HEK293 (cell line): ENCODE measurements at regions not wholly inside any gene's neighbourhood (a gene's known extent, or its start where the extent isn't known, plus 50 kb on each side); places are given as distances from the start of the nearest gene placed in this dataset.

Experiments used
- BCL6B ChIP-seq: fragments of 450-650 bp; formaldehyde crosslinking; IDR thresholded peaks from 2 replicates; pipeline ENCODE4 v1.5.1; 2017; ENCODE audit warnings: missing biosample characterization, missing genetic modification characterization
- FEZF1 ChIP-seq: fragments of 450-650 bp; formaldehyde crosslinking; IDR thresholded peaks from 2 replicates; pipeline ENCODE4 v1.5.1; 2016; ENCODE audit warnings: missing biosample characterization, missing genetic modification characterization
- HIC1 ChIP-seq: fragments of 450-650 bp; formaldehyde crosslinking; IDR thresholded peaks from 2 replicates; pipeline ENCODE4 v1.5.1; 2016; ENCODE audit warnings: missing biosample characterization, missing genetic modification characterization
- INSM2 ChIP-seq: fragments of 450-650 bp; formaldehyde crosslinking; IDR thresholded peaks from 2 replicates; pipeline ENCODE4 v1.5.1; 2016; ENCODE audit warnings: missing biosample characterization, missing genetic modification characterization
- KLF7 ChIP-seq: fragments of 450-650 bp; formaldehyde crosslinking; IDR thresholded peaks from 2 replicates; pipeline ENCODE4 v1.5.1; 2016; ENCODE audit warnings: missing biosample characterization, missing genetic modification characterization, borderline replicate concordance
- PRDM4 ChIP-seq: fragments of 450-650 bp; formaldehyde crosslinking; IDR thresholded peaks from 2 replicates; pipeline ENCODE4 v1.5.1; 2017; ENCODE audit warnings: missing biosample characterization, missing genetic modification characterization
- WT1 ChIP-seq: fragments of 450-650 bp; formaldehyde crosslinking; IDR thresholded peaks from 2 replicates; pipeline ENCODE4 v1.5.1; 2016; ENCODE audit warnings: missing biosample characterization, missing genetic modification characterization
- ZFP3 ChIP-seq: fragments of 450-650 bp; formaldehyde crosslinking; IDR thresholded peaks from 2 replicates; pipeline ENCODE4 v1.5.1; 2016; ENCODE audit warnings: low read depth, missing biosample characterization, missing genetic modification characterization
- ZFP37 ChIP-seq: fragments of 450-650 bp; formaldehyde crosslinking; IDR thresholded peaks from 2 replicates; pipeline ENCODE4 v1.5.1; 2016; ENCODE audit warnings: missing biosample characterization, missing genetic modification characterization
- ZFP69B ChIP-seq: fragments of 450-650 bp; formaldehyde crosslinking; IDR thresholded peaks from 2 replicates; pipeline ENCODE4 v1.5.1; 2016; ENCODE audit warnings: missing biosample characterization, missing genetic modification characterization
- ZNF121 ChIP-seq: fragments of 450-650 bp; formaldehyde crosslinking; IDR thresholded peaks from 2 replicates; pipeline ENCODE4 v1.5.1; 2016; ENCODE audit warnings: missing biosample characterization, missing genetic modification characterization
- ZNF132 ChIP-seq: fragments of 450-650 bp; formaldehyde crosslinking; IDR thresholded peaks from 2 replicates; pipeline ENCODE4 v1.5.1; 2017; ENCODE audit warnings: missing biosample characterization, missing genetic modification characterization, borderline replicate concordance
- ZNF140 ChIP-seq: fragments of 450-650 bp; formaldehyde crosslinking; IDR thresholded peaks from 2 replicates; pipeline ENCODE4 v1.5.1; 2016; ENCODE audit warnings: missing biosample characterization, missing genetic modification characterization
- ZNF155 ChIP-seq: fragments of 450-650 bp; formaldehyde crosslinking; IDR thresholded peaks from 2 replicates; pipeline ENCODE4 v1.5.1; 2016; ENCODE audit warnings: missing biosample characterization, missing genetic modification characterization
- ZNF2 ChIP-seq: fragments of 450-650 bp; formaldehyde crosslinking; IDR thresholded peaks from 2 replicates; pipeline ENCODE4 v1.5.1; 2016; ENCODE audit warnings: missing biosample characterization, missing genetic modification characterization
- ZNF239 ChIP-seq: fragments of 450-650 bp; formaldehyde crosslinking; IDR thresholded peaks from 2 replicates; pipeline ENCODE4 v1.5.1; 2016; ENCODE audit warnings: missing biosample characterization, missing genetic modification characterization
- ZNF292 ChIP-seq: fragments of 450-650 bp; formaldehyde crosslinking; IDR thresholded peaks from 2 replicates; pipeline ENCODE4 v1.5.1; 2016; ENCODE audit warnings: low read depth, missing biosample characterization, missing genetic modification characterization, borderline replicate concordance
- ZNF394 ChIP-seq: fragments of 450-650 bp; formaldehyde crosslinking; IDR thresholded peaks from 2 replicates; pipeline ENCODE4 v1.5.1; 2016; ENCODE audit warnings: missing biosample characterization, missing genetic modification characterization, mild to moderate bottlenecking, moderate library complexity, borderline replicate concordance
- ZNF521 ChIP-seq: fragments of 450-650 bp; formaldehyde crosslinking; IDR thresholded peaks from 2 replicates; pipeline ENCODE4 v1.5.1; 2017; ENCODE audit warnings: missing biosample characterization, mild to moderate bottlenecking, missing genetic modification characterization
- ZNF548 ChIP-seq: fragments of 450-650 bp; formaldehyde crosslinking; IDR thresholded peaks from 2 replicates; pipeline ENCODE4 v1.5.1; 2016; ENCODE audit warnings: missing biosample characterization, missing genetic modification characterization
- ZNF549 ChIP-seq: fragments of 450-650 bp; IDR thresholded peaks from 2 replicates; pipeline ENCODE4 v1.5.1; 2018; ENCODE audit warnings: missing biosample characterization, missing genetic modification characterization, mild to moderate bottlenecking, inconsistent platforms, moderate library complexity
- ZNF561 ChIP-seq: fragments of 450-650 bp; IDR thresholded peaks from 2 replicates; pipeline ENCODE4 v1.5.1; 2018; ENCODE audit warnings: missing biosample characterization, missing genetic modification characterization, borderline replicate concordance
- ZNF571 ChIP-seq: fragments of 450-650 bp; formaldehyde crosslinking; IDR thresholded peaks from 2 replicates; pipeline ENCODE4 v1.5.0; 2017; ENCODE audit warnings: missing biosample characterization, missing genetic modification characterization
- ZNF701 ChIP-seq: fragments of 450-650 bp; formaldehyde crosslinking; IDR thresholded peaks from 2 replicates; pipeline ENCODE4 v1.5.1; 2016; ENCODE audit warnings: missing biosample characterization, missing genetic modification characterization
- TF ChIP-seq, protein P1 (sequence below): fragments of 450-650 bp; formaldehyde crosslinking; IDR thresholded peaks from 2 replicates; pipeline ENCODE4; 2016; ENCODE audit warnings: missing biosample characterization, missing genetic modification characterization
- TF ChIP-seq, protein P2 (sequence below): fragments of 450-650 bp; IDR thresholded peaks from 2 replicates; pipeline ENCODE4 v1.5.1; 2018; ENCODE audit warnings: missing biosample characterization, mild to moderate bottlenecking, missing genetic modification characterization
- TF ChIP-seq, protein P3 (sequence below): IDR thresholded peaks from 2 replicates; pipeline ENCODE4 v1.6.1; 2011; ENCODE audit warnings: mild to moderate bottlenecking, low read depth, low read length, borderline replicate concordance

- TF ChIP-seq, protein P1, sequence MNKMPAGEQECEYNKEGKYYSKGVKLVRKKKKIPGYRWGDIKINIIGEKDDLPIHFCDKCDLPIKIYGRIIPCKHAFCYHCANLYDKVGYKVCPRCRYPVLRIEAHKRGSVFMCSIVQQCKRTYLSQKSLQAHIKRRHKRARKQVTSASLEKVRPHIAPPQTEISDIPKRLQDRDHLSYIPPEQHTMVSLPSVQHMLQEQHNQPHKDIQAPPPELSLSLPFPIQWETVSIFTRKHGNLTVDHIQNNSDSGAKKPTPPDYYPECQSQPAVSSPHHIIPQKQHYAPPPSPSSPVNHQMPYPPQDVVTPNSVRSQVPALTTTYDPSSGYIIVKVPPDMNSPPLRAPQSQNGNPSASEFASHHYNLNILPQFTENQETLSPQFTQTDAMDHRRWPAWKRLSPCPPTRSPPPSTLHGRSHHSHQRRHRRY (tag by site-specific recombination) = no peak
- TF ChIP-seq KLF7 (tag by site-specific recombination) (no peak), ZNF521 (tag by site-specific recombination) (0 out of 2 replicates have a peak, but pooled peaks have one; percentile 52), ZNF155 (0 out of 2 replicates have a peak, but pooled peaks have one; percentile 55), ZFP69B (tag by site-specific recombination) (peak; percentile 16; the same call in 1 of the 2 replicates), FEZF1 (tag by site-specific recombination) (peak; percentile 57), ZNF292 (tag by site-specific recombination) (no peak), PRDM4 (no peak), ZNF548 (tag by site-specific recombination) (0 out of 2 replicates have a peak, but pooled peaks have one; percentile 9), ZNF2 (tag by site-specific recombination) (peak; percentile 48; the same call in 1 of the 2 replicates), ZNF394 (tag by site-specific recombination) (no peak), ZNF121 (no peak), INSM2 (tag by site-specific recombination) (peak; percentile 59; the same call in 1 of the 2 replicates), BCL6B (tag by site-specific recombination) (no peak), ZNF132 (no peak), ZNF701 (tag by site-specific recombination) (no peak), ZNF140 (tag by site-specific recombination) (no peak), ZFP3 (tag by site-specific recombination) (no peak), ZNF549 (tag by site-specific recombination) (no peak), ZNF571 (tag by site-specific recombination) (no peak), HIC1 (no peak), ZNF239 (tag by site-specific recombination) (no peak), ZNF561 (tag by site-specific recombination) (no peak), WT1 (no peak; the same call in 1 of the 2 replicates), ZFP37 (no peak)
- TF ChIP-seq, protein P2, sequence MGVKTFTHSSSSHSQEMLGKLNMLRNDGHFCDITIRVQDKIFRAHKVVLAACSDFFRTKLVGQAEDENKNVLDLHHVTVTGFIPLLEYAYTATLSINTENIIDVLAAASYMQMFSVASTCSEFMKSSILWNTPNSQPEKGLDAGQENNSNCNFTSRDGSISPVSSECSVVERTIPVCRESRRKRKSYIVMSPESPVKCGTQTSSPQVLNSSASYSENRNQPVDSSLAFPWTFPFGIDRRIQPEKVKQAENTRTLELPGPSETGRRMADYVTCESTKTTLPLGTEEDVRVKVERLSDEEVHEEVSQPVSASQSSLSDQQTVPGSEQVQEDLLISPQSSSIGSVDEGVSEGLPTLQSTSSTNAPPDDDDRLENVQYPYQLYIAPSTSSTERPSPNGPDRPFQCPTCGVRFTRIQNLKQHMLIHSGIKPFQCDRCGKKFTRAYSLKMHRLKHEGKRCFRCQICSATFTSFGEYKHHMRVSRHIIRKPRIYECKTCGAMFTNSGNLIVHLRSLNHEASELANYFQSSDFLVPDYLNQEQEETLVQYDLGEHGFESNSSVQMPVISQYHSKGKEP (tag by site-specific recombination) = no peak
- TF ChIP-seq, protein P3, sequence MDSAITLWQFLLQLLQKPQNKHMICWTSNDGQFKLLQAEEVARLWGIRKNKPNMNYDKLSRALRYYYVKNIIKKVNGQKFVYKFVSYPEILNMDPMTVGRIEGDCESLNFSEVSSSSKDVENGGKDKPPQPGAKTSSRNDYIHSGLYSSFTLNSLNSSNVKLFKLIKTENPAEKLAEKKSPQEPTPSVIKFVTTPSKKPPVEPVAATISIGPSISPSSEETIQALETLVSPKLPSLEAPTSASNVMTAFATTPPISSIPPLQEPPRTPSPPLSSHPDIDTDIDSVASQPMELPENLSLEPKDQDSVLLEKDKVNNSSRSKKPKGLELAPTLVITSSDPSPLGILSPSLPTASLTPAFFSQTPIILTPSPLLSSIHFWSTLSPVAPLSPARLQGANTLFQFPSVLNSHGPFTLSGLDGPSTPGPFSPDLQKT = no peak
Measured at GRCh38 chr5:175384724-175385552, 59.0 kb downstream of the DRD1 start (continued).
